ENCODE measurements at regions not wholly inside any gene's neighbourhood (a gene's known extent, or its start where the extent isn't known, plus 50 kb on each side); places are given as distances from the start of the nearest gene placed in this dataset.
"Not testable (repeated sequence)": the region's sequence is repeated elsewhere in the genome, so short reads cannot be mapped to it uniquely, and the experiment has no call there.

DNA sequence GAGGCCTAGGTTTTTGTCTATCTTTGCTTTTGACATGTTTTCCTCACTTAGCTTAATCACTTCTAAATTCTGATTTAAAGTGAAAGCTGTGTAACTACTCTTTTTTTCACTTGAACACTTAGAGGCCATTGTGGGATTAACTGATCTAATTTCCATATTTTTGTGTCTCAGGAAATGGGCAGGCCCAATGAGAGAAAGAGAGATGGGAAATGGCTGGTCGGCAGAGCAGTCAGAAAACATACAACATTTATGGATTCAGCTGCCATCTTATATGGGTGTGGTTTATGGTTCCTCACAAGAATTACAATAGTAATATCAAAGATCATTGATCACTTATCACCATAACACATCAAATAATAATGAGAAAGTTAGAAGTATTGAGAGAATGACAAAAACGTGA, 320.8 kb downstream of the PTPRC start:
- no peak for DNase-seq
- no peak overlapping the region for H3K27ac ChIP-seq
- in situ Hi-C loops (cut with MboI; ENCODE audit: low sequenced_read_pairs in 4 of 4): no loop called here

DNA sequence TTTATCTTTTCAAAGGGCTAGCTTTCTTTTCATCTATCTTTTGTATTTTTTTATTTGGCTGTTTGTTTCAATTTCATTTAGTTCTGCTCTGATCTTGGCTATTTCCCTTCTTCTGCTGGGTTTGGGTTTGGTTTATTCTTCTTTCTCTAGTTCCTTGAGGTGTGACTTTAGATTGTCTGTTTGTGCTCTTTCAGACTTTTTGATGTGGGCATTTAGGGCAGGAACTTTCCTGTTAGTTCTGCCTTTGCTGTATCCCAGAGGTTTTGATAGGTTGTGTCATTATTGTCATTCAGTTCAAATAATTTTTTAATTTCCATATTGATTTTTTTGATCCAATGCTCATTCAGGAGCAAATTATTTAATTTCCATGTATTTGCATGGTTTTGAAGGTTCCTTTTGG, 325.0 kb downstream of the PTPRC start:
- intact Hi-C loops (cut with DNase I; ENCODE audit: low total_unique reads); H3K4me3 ChIP-seq; DNase-seq; H3K9me3 ChIP-seq; in situ Hi-C loops (cut with MboI; ENCODE audit: low sequenced_read_pairs in 4 of 4); H3K27me3 ChIP-seq; H3K4me1 ChIP-seq; ATAC-seq; H3K27ac ChIP-seq; H3K36me3 ChIP-seq: not testable (repeated sequence)

More for the DNA sequence above, 320.8 kb downstream of the PTPRC start:
- H3K27me3 ChIP-seq: peaks cover 0 to 3% (median 0%) of the 10 kb centered on the region in 3 donors
- H3K9me3 ChIP-seq: no peaks in the 10 kb centered on the region
- no peak for ATAC-seq
- no peaks in the 10 kb centered on the region for H3K36me3 ChIP-seq
- TF ChIP-seq CTCF (IDR thresholded peaks at IDR 0.05 in 4 of 5, conservative IDR thresholded peaks at IDR 0.05 in 1 of 5) (no peak), POLR2A (IDR thresholded peaks at IDR 0.05) (no peak)
- H3K4me1 ChIP-seq: no peaks in the 10 kb centered on the region
- no peak overlapping the region for H3K4me3 ChIP-seq
- intact Hi-C loops (cut with DNase I; ENCODE audit: low total_unique reads): no loop called here

- ATAC-seq (no peak), DNase-seq (no peak)
- no peaks in the 10 kb centered on the region for H3K4me1 ChIP-seq
- intact Hi-C loops (cut with DNase I; ENCODE audit: low total_unique reads) (no loop called here), in situ Hi-C loops (cut with MboI; ENCODE audit: low sequenced_read_pairs in 4 of 4) (no loop called here)
- H3K4me3 ChIP-seq: no peak overlapping the region
- TF ChIP-seq POLR2A (IDR thresholded peaks at IDR 0.05) (no peak), CTCF (IDR thresholded peaks at IDR 0.05 in 4 of 5, conservative IDR thresholded peaks at IDR 0.05 in 1 of 5) (no peak)
- H3K9me3 ChIP-seq: no peaks in the 10 kb centered on the region
- no peaks in the 10 kb centered on the region for H3K36me3 ChIP-seq
- H3K27me3 ChIP-seq: no peaks in the 10 kb centered on the region
- no peak overlapping the region for H3K27ac ChIP-seq
Observed at GRCh38 chr1:198966519-198966918, 327.7 kb downstream of the PTPRC start.

- in situ Hi-C loops (cut with MboI; ENCODE audit: low sequenced_read_pairs in 4 of 4) (no loop called here), intact Hi-C loops (cut with DNase I; ENCODE audit: low total_unique reads) (no loop called here)
- no peak for ATAC-seq
Observed at GRCh38 chr1:198967566-198967965, 328.7 kb downstream of the PTPRC start.

GRCh38 chr1:198968866-198969265, 330.0 kb downstream of the PTPRC start:
- Histone ChIP-seq H3K36me3 (no peaks in the 10 kb centered on the region), H3K27ac (no peak overlapping the region), H3K4me1 (no peaks in the 10 kb centered on the region), H3K27me3 (no peaks in the 10 kb centered on the region), H3K4me3 (no peak overlapping the region), H3K9me3 (no peaks in the 10 kb centered on the region)
- intact Hi-C loops (cut with DNase I; ENCODE audit: low total_unique reads) (no loop called here), in situ Hi-C loops (cut with MboI; ENCODE audit: low sequenced_read_pairs in 4 of 4) (no loop called here)
- TF ChIP-seq POLR2A (IDR thresholded peaks at IDR 0.05) (no peak), CTCF (IDR thresholded peaks at IDR 0.05 in 4 of 5, conservative IDR thresholded peaks at IDR 0.05 in 1 of 5) (no peak)
- no peak for DNase-seq
- ATAC-seq: no peak

More at GRCh38 chr1:198967566-198967965, 328.7 kb downstream of the PTPRC start:
- Histone ChIP-seq H3K27ac (no peak overlapping the region), H3K36me3 (no peaks in the 10 kb centered on the region), H3K9me3 (no peaks in the 10 kb centered on the region), H3K4me3 (no peak overlapping the region), H3K4me1 (no peaks in the 10 kb centered on the region), H3K27me3 (no peaks in the 10 kb centered on the region)
- no peak for DNase-seq
- TF ChIP-seq CTCF (IDR thresholded peaks at IDR 0.05 in 4 of 5, conservative IDR thresholded peaks at IDR 0.05 in 1 of 5) (no peak), POLR2A (IDR thresholded peaks at IDR 0.05) (no peak)

All from gastrocnemius medialis (tissue), 4 donors.